DMS 273 (cell line): ENCODE measurements at regions not wholly inside any gene's neighbourhood (a gene's known extent, or its start where the extent isn't known, plus 50 kb on each side); places are given as distances from the start of the nearest gene placed in this dataset.
A peak's percentile ranks its signal among the peaks of the same experiment; 100 is the strongest.

Experiments
- DNase-seq: peaks from one replicate; lab custom pipeline; 2025; ENCODE audit not compliant: unreplicated experiment; lab: John Stamatoyannopoulos, UW

GRCh38 chr7:22565315-22565811, 65.4 kb upstream of the STEAP1B start:
- DNase-seq, result no peak

- no peak for DNase-seq
Observed at GRCh38 chr7:22564511-22565045, 64.6 kb upstream of the STEAP1B start.

GRCh38 chr7:22563621-22564241, 63.7 kb upstream of the STEAP1B start:
- DNase-seq, result no peak

DNA sequence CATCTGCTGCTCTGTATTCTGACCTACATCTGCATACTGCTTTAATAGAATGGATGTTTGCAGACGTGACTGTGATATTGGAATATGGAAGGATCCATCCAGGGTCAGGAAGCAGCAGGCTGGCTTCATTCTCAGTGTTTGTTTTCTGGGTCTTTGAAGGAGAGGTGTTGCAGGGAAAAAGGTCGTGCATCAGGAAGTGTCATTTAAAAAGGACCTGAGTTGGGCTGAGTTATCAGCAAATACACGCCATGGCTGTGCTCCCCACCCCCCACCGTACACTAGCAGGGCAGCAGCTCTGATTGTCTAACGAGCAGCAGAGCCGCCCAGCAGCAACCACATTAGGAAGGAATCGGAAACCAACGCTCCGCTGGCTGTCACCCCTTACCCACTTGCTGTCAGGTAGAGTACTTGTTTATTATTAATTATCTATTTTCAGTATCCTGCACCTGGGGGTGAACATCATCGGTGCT, 63.1 kb upstream of the STEAP1B start:
- no peak for DNase-seq

DNA sequence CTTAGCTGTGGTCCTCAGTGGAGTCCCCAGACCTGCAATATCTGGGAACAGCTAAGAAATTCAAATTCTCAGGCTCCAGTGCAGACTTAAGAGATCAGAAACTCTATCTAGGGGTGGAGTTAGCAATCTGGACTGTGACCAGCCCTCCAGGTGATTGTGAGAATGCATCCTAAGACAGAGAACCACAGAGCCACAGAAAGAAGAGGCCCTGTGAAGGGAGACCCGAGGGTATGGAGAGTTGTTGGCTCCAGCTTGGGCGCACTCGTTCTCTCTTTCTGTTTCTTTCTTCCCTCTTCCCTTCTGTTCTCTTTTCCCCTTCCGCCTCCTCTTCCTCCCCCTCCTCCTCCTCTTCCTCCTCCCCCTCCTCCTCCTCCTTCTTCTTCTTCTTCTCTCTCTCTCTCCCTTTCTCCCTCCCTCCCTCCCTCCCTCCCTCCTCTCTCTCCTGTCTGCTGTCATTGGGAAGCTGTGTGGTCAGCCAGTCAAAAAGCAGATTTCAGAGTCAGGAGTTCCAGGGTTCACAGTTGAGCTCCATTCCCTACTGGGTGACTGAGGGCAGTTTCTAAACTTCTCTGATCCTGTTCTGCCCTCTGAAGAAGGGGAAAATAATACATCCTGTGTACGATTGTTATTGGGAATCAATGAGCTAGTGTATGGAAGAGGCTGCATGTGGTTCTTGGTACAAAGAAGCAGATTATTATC, 62.1 kb upstream of the STEAP1B start:
- DNase-seq, result peak; percentile 18

GRCh38 chr7:22561321-22561811, 61.4 kb upstream of the STEAP1B start:
- peak; percentile 58 for DNase-seq

GRCh38 chr7:22559829-22560489, 60.0 kb upstream of the STEAP1B start:
- peak; percentile 94 for DNase-seq

DNA sequence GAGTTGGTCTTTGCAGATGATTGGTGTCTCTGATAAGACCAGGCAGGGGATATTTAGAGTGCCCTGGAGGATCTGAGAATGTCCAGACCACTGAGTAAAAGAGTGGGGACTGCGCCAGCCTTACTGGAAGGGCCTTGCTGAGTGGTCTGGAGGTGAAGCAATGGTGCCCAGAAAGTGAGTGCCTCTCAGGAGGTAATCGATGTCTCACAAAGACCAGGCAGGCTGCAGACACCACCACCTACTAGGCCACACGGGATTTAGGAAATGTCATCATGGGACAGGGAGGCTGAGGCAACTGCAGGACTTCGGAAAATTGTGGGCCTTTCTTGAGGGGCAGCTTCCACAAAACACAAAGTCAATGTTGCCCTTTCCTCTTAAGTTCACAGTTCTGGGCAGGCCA, 57.2 kb upstream of the STEAP1B start:
- DNase-seq, result no peak

DNA sequence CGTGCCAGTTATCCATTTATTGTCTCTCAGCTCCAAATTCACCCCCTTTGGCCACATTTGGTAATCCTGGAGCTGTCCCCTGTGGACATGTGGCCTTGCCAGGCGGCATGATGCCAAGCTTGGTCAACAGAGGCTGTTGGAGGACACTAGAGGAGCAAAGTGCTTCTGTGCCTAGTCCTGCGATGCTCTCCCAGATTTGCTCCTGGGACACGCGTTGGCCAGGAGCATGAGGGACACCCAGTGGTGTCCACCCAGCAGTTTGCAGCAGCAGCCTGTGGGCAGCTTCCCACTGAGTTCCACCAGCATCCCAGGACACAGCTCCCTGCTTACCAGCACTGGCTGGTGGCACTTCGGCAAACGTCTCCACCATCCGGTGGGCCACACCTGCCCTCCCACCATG, 55.5 kb upstream of the STEAP1B start:
- no peak for DNase-seq

- no peak for DNase-seq
Observed at GRCh38 chr7:22554184-22554583, 54.2 kb upstream of the STEAP1B start.

GRCh38 chr7:22551768-22552513, 52.0 kb upstream of the STEAP1B start:
- DNase-seq, result peak; percentile 26

- DNase-seq, result no peak
Observed at GRCh38 chr7:22550514-22551030, 50.6 kb upstream of the STEAP1B start.

DNA sequence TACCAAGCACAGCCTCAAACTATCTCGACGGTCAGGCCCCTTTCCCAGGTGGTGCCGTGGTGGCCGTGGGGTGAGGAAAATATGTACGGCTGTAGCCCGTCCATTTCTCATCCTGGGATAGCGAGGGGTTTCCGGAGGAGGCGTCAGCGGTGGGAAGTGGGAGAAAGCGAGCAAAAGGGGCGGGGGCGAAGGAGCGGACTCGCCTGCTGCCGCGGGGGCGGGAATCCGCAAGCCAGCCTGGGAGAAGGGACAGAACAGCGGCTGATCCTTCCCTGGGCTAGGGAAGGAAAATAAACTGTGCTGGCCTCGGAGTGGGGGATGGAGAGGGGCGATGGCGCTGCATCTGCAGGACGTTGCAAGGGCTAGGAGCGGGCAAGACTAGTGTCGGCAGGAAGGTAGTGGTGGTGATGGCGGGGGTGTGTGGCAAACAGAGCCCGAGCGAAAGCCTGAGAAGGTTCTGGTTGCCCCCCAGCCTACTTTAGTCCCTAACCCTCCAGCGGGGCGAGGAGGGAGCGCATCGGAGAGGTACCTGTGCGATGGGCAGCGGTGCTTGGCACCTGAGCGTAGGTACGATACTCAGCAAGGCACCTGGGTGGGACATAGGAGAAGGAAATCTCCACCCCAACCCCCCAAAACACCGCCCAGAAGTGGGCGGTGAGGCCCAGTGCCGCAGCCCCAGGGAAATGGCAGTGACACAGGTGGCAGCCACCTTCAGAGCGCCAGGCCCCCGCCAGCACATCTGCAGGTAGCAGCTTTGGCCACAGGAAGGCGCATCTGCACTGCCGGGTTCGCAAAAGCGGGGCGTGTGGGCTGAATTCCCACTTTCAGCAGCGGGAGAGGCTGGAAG, 49.9 kb upstream of the STEAP1B start:
- peak; percentile 87 for DNase-seq
